ENCODE measurements at regions not wholly inside any gene's neighbourhood (a gene's known extent, or its start where the extent isn't known, plus 50 kb on each side); places are given as distances from the start of the nearest gene placed in this dataset.

DNA sequence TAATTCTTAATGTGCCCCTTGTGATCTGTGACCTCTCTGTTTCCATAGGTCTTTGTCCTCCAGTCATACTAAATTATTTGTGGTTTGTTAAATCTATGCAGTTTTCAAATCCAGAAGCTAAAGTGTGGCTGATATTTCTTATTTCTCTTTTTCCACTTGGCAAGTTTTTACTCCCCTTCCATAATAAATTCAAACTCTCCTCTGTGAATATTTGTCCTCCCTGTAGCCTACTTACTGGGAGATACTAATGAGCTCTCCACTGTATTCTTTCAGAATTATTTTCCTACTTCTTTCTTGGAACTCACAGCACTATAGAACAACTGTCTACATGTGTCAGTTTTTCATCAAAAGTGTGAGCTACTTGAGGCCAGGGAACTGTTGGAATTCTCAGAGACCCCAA, 430.8 kb upstream of the PTBP2 start:
- CTCF ChIA-PET, result no interaction called here
- H3K9me3 Mint-ChIP-seq (ENCODE audit: low read depth, unreplicated experiment), result peaks cover 11% of the 10 kb centered on the region
- TF ChIP-seq, protein P1, sequence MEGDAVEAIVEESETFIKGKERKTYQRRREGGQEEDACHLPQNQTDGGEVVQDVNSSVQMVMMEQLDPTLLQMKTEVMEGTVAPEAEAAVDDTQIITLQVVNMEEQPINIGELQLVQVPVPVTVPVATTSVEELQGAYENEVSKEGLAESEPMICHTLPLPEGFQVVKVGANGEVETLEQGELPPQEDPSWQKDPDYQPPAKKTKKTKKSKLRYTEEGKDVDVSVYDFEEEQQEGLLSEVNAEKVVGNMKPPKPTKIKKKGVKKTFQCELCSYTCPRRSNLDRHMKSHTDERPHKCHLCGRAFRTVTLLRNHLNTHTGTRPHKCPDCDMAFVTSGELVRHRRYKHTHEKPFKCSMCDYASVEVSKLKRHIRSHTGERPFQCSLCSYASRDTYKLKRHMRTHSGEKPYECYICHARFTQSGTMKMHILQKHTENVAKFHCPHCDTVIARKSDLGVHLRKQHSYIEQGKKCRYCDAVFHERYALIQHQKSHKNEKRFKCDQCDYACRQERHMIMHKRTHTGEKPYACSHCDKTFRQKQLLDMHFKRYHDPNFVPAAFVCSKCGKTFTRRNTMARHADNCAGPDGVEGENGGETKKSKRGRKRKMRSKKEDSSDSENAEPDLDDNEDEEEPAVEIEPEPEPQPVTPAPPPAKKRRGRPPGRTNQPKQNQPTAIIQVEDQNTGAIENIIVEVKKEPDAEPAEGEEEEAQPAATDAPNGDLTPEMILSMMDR (IDR thresholded peaks at IDR 0.05; ENCODE audit: unreplicated experiment), result no peak
- no TSS peak for BruUV-seq (replicated peaks)
- DNase-seq, result no peak
- no peaks in the 10 kb centered on the region for H3K27me3 Mint-ChIP-seq (ENCODE audit: unreplicated experiment)
- H3K4me1 Mint-ChIP-seq (ENCODE audit: low read depth, unreplicated experiment), result no peaks in the 10 kb centered on the region
- intact Hi-C loops (cut with micrococcal nuclease; ENCODE audit: unreplicated experiment), result no loop called here
- no peaks in the 10 kb centered on the region for H3K36me3 Mint-ChIP-seq (ENCODE audit: insufficient read depth, unreplicated experiment)
- H3K27ac Mint-ChIP-seq (ENCODE audit: unreplicated experiment), result no peak overlapping the region
- H3K4me3 Mint-ChIP-seq (ENCODE audit: low read depth, unreplicated experiment), result no peak overlapping the region

DNA sequence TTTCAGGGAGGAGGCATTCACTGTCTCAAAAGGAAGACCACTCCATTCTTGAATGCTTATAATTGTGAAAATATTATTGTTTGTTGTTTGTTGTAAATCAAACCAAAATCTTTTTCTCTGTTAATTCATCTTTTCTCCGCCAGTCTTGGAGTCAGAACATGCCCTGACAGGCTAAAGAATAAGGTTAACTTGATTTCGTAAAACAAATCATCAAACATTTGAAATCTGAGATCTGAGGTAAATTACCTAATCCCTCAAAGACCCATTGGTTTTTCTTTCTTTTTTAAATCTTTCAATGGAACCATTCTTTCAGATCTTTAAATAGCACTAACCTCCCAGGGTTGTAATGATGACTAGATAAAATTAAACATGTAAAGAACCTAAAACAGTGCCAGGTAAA, 430.1 kb upstream of the PTBP2 start:
- CTCF ChIA-PET, result no interaction called here
- BruUV-seq (replicated peaks), result no TSS peak
- H3K36me3 Mint-ChIP-seq (ENCODE audit: insufficient read depth, unreplicated experiment), result no peaks in the 10 kb centered on the region
- H3K27ac Mint-ChIP-seq (ENCODE audit: unreplicated experiment), result no peak overlapping the region
- TF ChIP-seq, protein P1 (IDR thresholded peaks at IDR 0.05; ENCODE audit: unreplicated experiment), result no peak
- H3K9me3 Mint-ChIP-seq (ENCODE audit: low read depth, unreplicated experiment), result peaks cover 6% of the 10 kb centered on the region
- H3K4me3 Mint-ChIP-seq (ENCODE audit: low read depth, unreplicated experiment), result no peak overlapping the region
- no peak for DNase-seq
- H3K4me1 Mint-ChIP-seq (ENCODE audit: low read depth, unreplicated experiment), result no peaks in the 10 kb centered on the region
- H3K27me3 Mint-ChIP-seq (ENCODE audit: unreplicated experiment), result no peaks in the 10 kb centered on the region
- intact Hi-C loops (cut with micrococcal nuclease; ENCODE audit: unreplicated experiment), result no loop called here

DNA sequence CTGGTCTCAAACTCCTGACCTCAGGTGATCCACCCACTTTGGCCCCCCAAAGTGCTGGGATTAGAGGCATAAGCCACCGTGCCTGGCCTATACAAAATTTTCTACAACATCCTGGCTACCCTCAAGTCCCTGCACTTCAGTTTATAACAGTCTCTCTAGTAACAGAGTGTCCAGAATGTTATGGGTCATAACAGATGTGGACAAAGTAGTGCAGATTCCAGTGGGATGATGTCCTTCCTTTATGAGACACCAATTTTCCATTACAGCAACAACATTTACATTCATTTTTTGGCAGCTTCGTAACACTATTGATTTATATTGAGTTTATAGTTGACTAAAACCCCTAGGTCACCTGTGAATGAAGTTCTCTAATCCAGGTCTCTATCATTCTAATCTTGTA, 429.4 kb upstream of the PTBP2 start:
- BruUV-seq (replicated peaks), result no TSS peak
- no peak overlapping the region for H3K4me3 Mint-ChIP-seq (ENCODE audit: low read depth, unreplicated experiment)
- no peaks in the 10 kb centered on the region for H3K9me3 Mint-ChIP-seq (ENCODE audit: low read depth, unreplicated experiment)
- intact Hi-C loops (cut with micrococcal nuclease; ENCODE audit: unreplicated experiment), result no loop called here
- no peaks in the 10 kb centered on the region for H3K27me3 Mint-ChIP-seq (ENCODE audit: unreplicated experiment)
- no peaks in the 10 kb centered on the region for H3K4me1 Mint-ChIP-seq (ENCODE audit: low read depth, unreplicated experiment)
- DNase-seq, result no peak
- no peak overlapping the region for H3K27ac Mint-ChIP-seq (ENCODE audit: unreplicated experiment)
- CTCF ChIA-PET, result no interaction called here
- TF ChIP-seq, protein P1 (IDR thresholded peaks at IDR 0.05; ENCODE audit: unreplicated experiment), result no peak
- H3K36me3 Mint-ChIP-seq (ENCODE audit: insufficient read depth, unreplicated experiment), result no peaks in the 10 kb centered on the region

DNA sequence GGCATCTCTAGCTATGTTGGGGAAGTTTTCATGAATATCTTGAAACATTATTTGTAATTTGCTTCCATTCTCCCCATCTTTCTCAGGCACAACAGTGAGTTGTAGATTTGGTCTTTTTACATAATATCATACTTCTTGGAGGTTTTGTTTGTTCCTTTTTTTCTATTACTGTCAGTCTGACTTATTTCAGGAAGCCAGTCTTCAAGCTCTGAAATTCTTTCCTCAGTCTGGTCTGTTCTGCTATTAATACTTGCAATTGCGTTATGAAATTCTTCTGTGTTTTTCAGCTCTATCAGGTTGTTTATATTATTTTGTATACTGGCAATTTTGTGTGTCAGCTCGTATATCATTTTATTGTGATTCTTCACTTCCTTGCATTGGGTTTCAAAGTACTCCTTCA, 424.6 kb upstream of the PTBP2 start:
- DNase-seq, result no peak
- no peaks in the 10 kb centered on the region for H3K9me3 Mint-ChIP-seq (ENCODE audit: low read depth, unreplicated experiment)
- H3K36me3 Mint-ChIP-seq (ENCODE audit: insufficient read depth, unreplicated experiment), result no peaks in the 10 kb centered on the region
- H3K4me1 Mint-ChIP-seq (ENCODE audit: low read depth, unreplicated experiment), result no peaks in the 10 kb centered on the region
- TF ChIP-seq, protein P1 (IDR thresholded peaks at IDR 0.05; ENCODE audit: unreplicated experiment), result no peak
- no peaks in the 10 kb centered on the region for H3K27me3 Mint-ChIP-seq (ENCODE audit: unreplicated experiment)
- H3K4me3 Mint-ChIP-seq (ENCODE audit: low read depth, unreplicated experiment), result no peak overlapping the region
- intact Hi-C loops (cut with micrococcal nuclease; ENCODE audit: unreplicated experiment), result no loop called here
- H3K27ac Mint-ChIP-seq (ENCODE audit: unreplicated experiment), result no peak overlapping the region
- CTCF ChIA-PET, result no interaction called here
- no TSS peak for BruUV-seq (replicated peaks)

Measured in Calu3 (cell line).